ENCODE measurements at regions not wholly inside any gene's neighbourhood (a gene's known extent, or its start where the extent isn't known, plus 50 kb on each side); places are given as distances from the start of the nearest gene placed in this dataset.

DNA sequence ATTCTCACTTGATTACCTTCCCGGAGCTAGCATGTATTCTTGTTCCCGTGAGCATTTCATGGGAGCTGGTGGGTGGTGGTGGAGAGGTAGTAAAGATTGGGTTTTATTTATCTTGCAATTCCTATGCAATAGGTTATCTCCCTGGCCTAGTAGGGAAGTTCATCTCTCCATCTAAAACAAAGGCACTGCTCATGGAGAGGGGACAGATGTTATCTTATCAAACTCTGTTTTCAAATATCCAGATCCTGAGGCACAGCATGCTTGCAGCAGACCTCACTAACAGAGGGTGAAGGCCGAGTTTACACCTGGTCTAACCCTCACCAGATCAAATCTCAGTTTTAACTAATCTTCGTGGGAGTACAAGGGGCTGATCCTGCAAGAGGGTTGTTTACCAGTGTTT, 98.9 kb downstream of the CYRIA start:
- TF ChIP-seq SP1 (IDR thresholded peaks at IDR 0.05) (no peak), NFRKB (IDR thresholded peaks at IDR 0.05) (no peak), SUZ12 (IDR thresholded peaks at IDR 0.05) (no peak), TARDBP (IDR thresholded peaks at IDR 0.05) (no peak), ARNT (IDR thresholded peaks at IDR 0.05) (no peak), CTBP1 (IDR thresholded peaks at IDR 0.05; ENCODE audit: borderline replicate concordance) (no peak), FOXA1 (IDR thresholded peaks at IDR 0.05) (no peak), BHLHE40 (IDR thresholded peaks at IDR 0.05; ENCODE audit: borderline replicate concordance) (no peak), HDGF (IDR thresholded peaks at IDR 0.05; ENCODE audit: borderline replicate concordance) (no peak), ZNF384 (IDR thresholded peaks at IDR 0.05) (no peak), L3MBTL2 (conservative IDR thresholded peaks at IDR 0.05) (no peak)
